RWPE2 (cell line): ENCODE measurements at regions not wholly inside any gene's neighbourhood (a gene's known extent, or its start where the extent isn't known, plus 50 kb on each side); places are given as distances from the start of the nearest gene placed in this dataset.

Experiments
- ATAC-seq: fragments of 200-7000 bp; cut with Tn5 transposase; 3 replicates; pipeline ENCODE4 v1.9.1; 2021; ENCODE audit warnings: low read depth
- DNase-seq: peaks from one replicate; pipeline ENCODE4 v3.0.0-alpha.2; 2020; ENCODE audit warnings: low spot score
- H3K27ac ChIP-seq: fragments of 450-650 bp; 2 replicates; pipeline ENCODE4 v1.5.1; 2017; ENCODE audit warnings: mild to moderate bottlenecking; ENCODE audit not compliant: poor library complexity, severe bottlenecking
- H3K27me3 ChIP-seq: fragments of 250-450 bp; sonication (Bioruptor Pico); 2 replicates; pipeline ENCODE4 v1.5.1; 2021; ENCODE audit warnings: mild to moderate bottlenecking, moderate library complexity; ENCODE audit not compliant: insufficient read depth, poor library complexity, severe bottlenecking
- H3K36me3 ChIP-seq: fragments of 250-450 bp; sonication (Bioruptor Pico); 2 replicates; pipeline ENCODE4 v1.5.1; 2020; ENCODE audit warnings: low read depth, mild to moderate bottlenecking, moderate library complexity
- H3K4me1 ChIP-seq: fragments of 250-450 bp; sonication (Bioruptor Pico); 2 replicates; pipeline ENCODE4 v1.5.1; 2021; ENCODE audit warnings: mild to moderate bottlenecking, moderate library complexity; ENCODE audit not compliant: insufficient read depth, poor library complexity, severe bottlenecking
- H3K4me3 ChIP-seq: fragments of 250-450 bp; sonication (Bioruptor Pico); 2 replicates; pipeline ENCODE4 v1.5.1; 2021; ENCODE audit warnings: mild to moderate bottlenecking, moderate library complexity; ENCODE audit not compliant: severe bottlenecking
- H3K9me3 ChIP-seq: fragments of 250-450 bp; sonication (Bioruptor Pico); 2 replicates; pipeline ENCODE4 v1.5.1; 2021; ENCODE audit warnings: mild to moderate bottlenecking, moderate library complexity; ENCODE audit not compliant: severe bottlenecking
- CTCF ChIP-seq: fragments of 450-650 bp; IDR thresholded peaks from one replicate; pipeline ENCODE4 v1.5.1; 2017; ENCODE audit warnings: mild to moderate bottlenecking, moderate library complexity; ENCODE audit not compliant: poor library complexity, severe bottlenecking

- DNase-seq (peak; percentile 74), ATAC-seq (no peak)
- Histone ChIP-seq H3K27me3 (peaks cover 14% of the 10 kb centered on the region), H3K36me3 (no peaks in the 10 kb centered on the region), H3K27ac (no peak overlapping the region), H3K4me3 (no peak overlapping the region), H3K4me1 (no peaks in the 10 kb centered on the region), H3K9me3 (no peaks in the 10 kb centered on the region)
- no peak for TF ChIP-seq CTCF
These were observed 51.4 kb upstream of the BLCAP start for GRCh38 chr20:37579106-37579505.

- no peaks in the 10 kb centered on the region for H3K4me1 ChIP-seq
- no peak overlapping the region for H3K27ac ChIP-seq
- peaks cover 9% of the 10 kb centered on the region for H3K27me3 ChIP-seq
- H3K36me3 ChIP-seq, result no peaks in the 10 kb centered on the region
- no peak overlapping the region for H3K4me3 ChIP-seq
- ATAC-seq (no peak), DNase-seq (peak; percentile 32)
- no peak for TF ChIP-seq CTCF
- H3K9me3 ChIP-seq, result no peaks in the 10 kb centered on the region
These were observed 50.3 kb upstream of the BLCAP start for GRCh38 chr20:37577981-37578380.
